ENCODE measurements at regions not wholly inside any gene's neighbourhood (a gene's known extent, or its start where the extent isn't known, plus 50 kb on each side); places are given as distances from the start of the nearest gene placed in this dataset.

DNA sequence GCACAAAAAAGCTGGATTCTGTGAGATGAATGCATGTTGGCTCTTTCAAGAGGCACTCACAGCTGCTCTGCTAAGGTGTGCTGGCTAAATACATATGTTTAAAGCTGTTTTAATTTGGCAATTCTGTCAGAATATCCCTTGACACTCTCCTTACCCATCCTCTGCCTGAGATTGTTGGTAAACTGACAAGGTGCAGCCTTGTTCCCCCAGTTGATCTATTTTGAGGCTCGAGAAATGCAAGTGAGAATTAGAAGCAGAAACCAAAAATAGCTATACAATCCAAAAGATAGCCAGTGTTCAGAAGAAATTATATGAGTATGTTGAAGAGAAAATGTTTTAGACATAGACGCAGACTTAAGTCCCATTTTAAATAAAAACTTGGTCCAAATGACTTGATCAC lies 971.7 kb upstream of the GYPC start:
- Histone ChIP-seq H3K36me3 (ENCODE audit: control insufficient read depth, insufficient read depth, low read length) (no peaks in the 10 kb centered on the region), H3K4me3 (ENCODE audit: low read length) (no peak overlapping the region), H3K9ac (ENCODE audit: extremely low read depth, low read length, poor library complexity, severe bottlenecking) (no peak overlapping the region), H3K27me3 (ENCODE audit: control insufficient read depth, insufficient read depth, low read length, poor library complexity, severe bottlenecking) (no peaks in the 10 kb centered on the region), H3K9me3 (ENCODE audit: control insufficient read depth, low read length) (no peaks in the 10 kb centered on the region), H3K27ac (ENCODE audit: low read depth, low read length) (no peak overlapping the region), H3K4me1 (ENCODE audit: control insufficient read depth, insufficient read depth, low read length) (no peaks in the 10 kb centered on the region)
- no peaks in the 10 kb centered on the region for H3K27me3 Mint-ChIP-seq (ENCODE audit: insufficient read depth)
- H3K27ac Mint-ChIP-seq, result no peak overlapping the region
- DNase-seq, result no peak
- TF ChIP-seq, protein P1, sequence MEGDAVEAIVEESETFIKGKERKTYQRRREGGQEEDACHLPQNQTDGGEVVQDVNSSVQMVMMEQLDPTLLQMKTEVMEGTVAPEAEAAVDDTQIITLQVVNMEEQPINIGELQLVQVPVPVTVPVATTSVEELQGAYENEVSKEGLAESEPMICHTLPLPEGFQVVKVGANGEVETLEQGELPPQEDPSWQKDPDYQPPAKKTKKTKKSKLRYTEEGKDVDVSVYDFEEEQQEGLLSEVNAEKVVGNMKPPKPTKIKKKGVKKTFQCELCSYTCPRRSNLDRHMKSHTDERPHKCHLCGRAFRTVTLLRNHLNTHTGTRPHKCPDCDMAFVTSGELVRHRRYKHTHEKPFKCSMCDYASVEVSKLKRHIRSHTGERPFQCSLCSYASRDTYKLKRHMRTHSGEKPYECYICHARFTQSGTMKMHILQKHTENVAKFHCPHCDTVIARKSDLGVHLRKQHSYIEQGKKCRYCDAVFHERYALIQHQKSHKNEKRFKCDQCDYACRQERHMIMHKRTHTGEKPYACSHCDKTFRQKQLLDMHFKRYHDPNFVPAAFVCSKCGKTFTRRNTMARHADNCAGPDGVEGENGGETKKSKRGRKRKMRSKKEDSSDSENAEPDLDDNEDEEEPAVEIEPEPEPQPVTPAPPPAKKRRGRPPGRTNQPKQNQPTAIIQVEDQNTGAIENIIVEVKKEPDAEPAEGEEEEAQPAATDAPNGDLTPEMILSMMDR (conservative IDR thresholded peaks at IDR 0.05), result no peak
- H3K36me3 Mint-ChIP-seq (ENCODE audit: low read depth), result no peaks in the 10 kb centered on the region
- peaks cover 8% of the 10 kb centered on the region for H3K4me1 Mint-ChIP-seq
- 92 to 100% methylated on average over 1 to 2 of the region's 2 CpGs for WGBS, 2 experiments (ENCODE audit: insufficient coverage in 1 of 2, insufficient read length in 1 of 2)
- no peaks in the 10 kb centered on the region for H3K9me3 Mint-ChIP-seq
- H3K4me3 Mint-ChIP-seq, result no peak overlapping the region

DNA sequence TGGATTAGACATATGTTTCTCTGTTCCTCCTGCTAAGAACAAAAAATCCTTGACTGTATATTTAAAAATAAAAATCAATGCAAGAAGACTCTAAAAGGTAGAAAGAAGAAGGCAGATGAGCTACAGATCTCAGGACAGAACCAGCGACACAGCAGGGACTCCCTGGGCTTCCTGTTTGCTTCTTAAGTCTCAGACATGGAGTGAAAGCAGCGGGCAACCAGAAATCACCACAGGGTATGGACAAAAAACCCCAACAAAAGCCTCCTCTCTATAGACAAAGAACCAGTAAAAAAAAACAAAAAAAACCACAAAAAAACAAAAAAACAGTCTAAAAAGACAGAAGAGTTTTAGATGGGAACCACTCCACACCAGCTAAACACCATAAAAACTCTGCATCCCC lies 971.0 kb upstream of the GYPC start:
- no peak overlapping the region for H3K4me3 ChIP-seq (ENCODE audit: low read length)
- WGBS, 2 experiments (ENCODE audit: insufficient coverage in 1 of 2, insufficient read length in 1 of 2), result 85% methylated on average over 2 of the region's 2 CpGs; no CpG with 5 or more reads in 1 of the 2 experiments
- H3K4me3 Mint-ChIP-seq, result no peak overlapping the region
- H3K9me3 ChIP-seq (ENCODE audit: control insufficient read depth, low read length), result no peaks in the 10 kb centered on the region
- peaks cover 6% of the 10 kb centered on the region for H3K4me1 Mint-ChIP-seq
- H3K36me3 ChIP-seq (ENCODE audit: control insufficient read depth, insufficient read depth, low read length), result no peaks in the 10 kb centered on the region
- H3K27ac ChIP-seq (ENCODE audit: low read depth, low read length), result no peak overlapping the region
- H3K27me3 ChIP-seq (ENCODE audit: control insufficient read depth, insufficient read depth, low read length, poor library complexity, severe bottlenecking), result no peaks in the 10 kb centered on the region
- no peaks in the 10 kb centered on the region for H3K4me1 ChIP-seq (ENCODE audit: control insufficient read depth, insufficient read depth, low read length)
- H3K27me3 Mint-ChIP-seq (ENCODE audit: insufficient read depth), result no peaks in the 10 kb centered on the region
- no peaks in the 10 kb centered on the region for H3K9me3 Mint-ChIP-seq
- no peaks in the 10 kb centered on the region for H3K36me3 Mint-ChIP-seq (ENCODE audit: low read depth)
- no peak for DNase-seq
- no peak overlapping the region for H3K27ac Mint-ChIP-seq
- TF ChIP-seq, protein P1 (conservative IDR thresholded peaks at IDR 0.05), result no peak
- H3K9ac ChIP-seq (ENCODE audit: extremely low read depth, low read length, poor library complexity, severe bottlenecking), result no peak overlapping the region

DNA sequence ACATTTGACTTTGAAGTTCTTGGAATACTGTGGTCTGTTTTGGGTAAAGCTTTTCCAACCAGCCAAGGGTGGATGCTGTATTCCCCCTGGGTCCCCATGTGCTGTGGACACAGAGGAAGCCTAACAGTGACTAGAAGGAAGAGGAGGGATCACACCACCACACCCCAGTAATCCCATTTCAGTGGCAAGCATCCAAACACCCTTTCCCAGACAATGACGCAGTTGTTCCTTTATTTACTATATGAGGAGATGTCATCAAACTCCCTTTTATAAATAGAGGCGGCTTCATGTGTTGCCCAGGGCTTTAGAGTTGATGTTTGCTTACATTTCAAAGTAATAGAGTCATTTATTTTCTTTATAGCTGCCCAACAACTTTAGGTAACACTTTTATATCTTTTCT lies 959.4 kb upstream of the GYPC start:
- no peaks in the 10 kb centered on the region for H3K27me3 Mint-ChIP-seq (ENCODE audit: insufficient read depth)
- no peak for DNase-seq

More for the DNA sequence above, 959.4 kb upstream of the GYPC start:
- H3K4me1 ChIP-seq (ENCODE audit: control insufficient read depth, insufficient read depth, low read length), result no peaks in the 10 kb centered on the region
- TF ChIP-seq, protein P1 (conservative IDR thresholded peaks at IDR 0.05), result no peak
- H3K4me3 ChIP-seq (ENCODE audit: low read length), result no peak overlapping the region
- no peak overlapping the region for H3K9ac ChIP-seq (ENCODE audit: extremely low read depth, low read length, poor library complexity, severe bottlenecking)
- no peaks in the 10 kb centered on the region for H3K9me3 ChIP-seq (ENCODE audit: control insufficient read depth, low read length)
- Mint-ChIP-seq H3K9me3 (no peaks in the 10 kb centered on the region), H3K4me3 (no peak overlapping the region), H3K36me3 (ENCODE audit: low read depth) (no peaks in the 10 kb centered on the region), H3K4me1 (no peaks in the 10 kb centered on the region), H3K27ac (no peak overlapping the region)
- no peaks in the 10 kb centered on the region for H3K36me3 ChIP-seq (ENCODE audit: control insufficient read depth, insufficient read depth, low read length)
- H3K27me3 ChIP-seq (ENCODE audit: control insufficient read depth, insufficient read depth, low read length, poor library complexity, severe bottlenecking), result no peaks in the 10 kb centered on the region
- no peak overlapping the region for H3K27ac ChIP-seq (ENCODE audit: low read depth, low read length)
- WGBS, 2 experiments (ENCODE audit: insufficient coverage in 1 of 2, insufficient read length in 1 of 2), result 92% methylated on average over 2 of the region's 2 CpGs; no CpG with 5 or more reads in 1 of the 2 experiments
